ENCODE measurements at regions not wholly inside any gene's neighbourhood (a gene's known extent, or its start where the extent isn't known, plus 50 kb on each side); places are given as distances from the start of the nearest gene placed in this dataset.

DNA sequence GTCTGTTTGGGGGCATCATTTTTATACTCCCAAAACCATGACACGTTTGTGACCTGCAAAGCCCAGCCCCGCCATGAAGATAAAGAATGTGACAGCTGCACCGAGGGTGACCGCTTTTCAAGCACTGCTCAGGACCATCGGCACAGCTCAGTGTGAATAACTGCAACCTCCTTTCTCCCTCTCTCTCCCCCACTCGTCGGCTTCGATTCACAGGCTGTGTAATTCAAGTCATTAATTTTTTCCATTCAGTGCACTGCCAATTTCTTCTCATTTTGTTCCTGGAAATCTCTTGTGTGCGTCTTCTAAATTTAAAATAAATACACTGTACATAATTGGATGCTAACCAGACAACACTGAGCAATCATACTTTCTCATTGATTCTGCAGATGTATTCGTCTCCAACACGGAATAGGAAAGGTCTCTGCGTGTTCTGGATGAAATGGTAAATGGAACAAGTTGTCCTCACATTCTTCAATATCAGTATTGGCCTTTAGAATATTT lies 260.8 kb downstream of the TTC8 start:
- FAIRE-seq (no peak), DNase-seq (ENCODE audit: low read depth in 1 of 2, low spot score in 2 of 2) (no peak)
- Histone ChIP-seq H3K4me3 (ENCODE audit: extremely low read depth in 1 of 4, insufficient read depth in 2 of 4, low read depth in 3 of 4, low read length in 4 of 4) (no peak overlapping the region), H4K91ac (replicated peaks; ENCODE audit: insufficient read length, low read length) (no peak overlapping the region), H3K9ac (replicated peaks in 1 of 4; ENCODE audit: extremely low read depth in 1 of 4, low read depth in 3 of 4, low read length in 3 of 4) (no peak overlapping the region), H3K23ac (ENCODE audit: insufficient read length) (no peak overlapping the region), H3K36me3 (ENCODE audit: control insufficient read depth in 2 of 4, insufficient read depth in 4 of 4, low read length in 3 of 4) (no peaks in the 10 kb centered on the region), H2BK20ac (ENCODE audit: low read length) (no peak overlapping the region), H3K56ac (replicated peaks; ENCODE audit: insufficient read length, low read depth, low read length) (no peak overlapping the region), H3K14ac (ENCODE audit: insufficient read length) (no peak overlapping the region), H3K79me1 (ENCODE audit: low read depth, low read length) (no peaks in the 10 kb centered on the region), H2BK5ac (ENCODE audit: low read depth, low read length) (no peak overlapping the region), H3K23me2 (ENCODE audit: low read depth, low read length) (no peaks in the 10 kb centered on the region), H2BK12ac (ENCODE audit: low read depth, low read length) (no peak overlapping the region), H3K4me1 (replicated peaks in 1 of 4; ENCODE audit: control insufficient read depth in 3 of 4, insufficient read depth in 4 of 4, low read length in 3 of 4) (no peaks in the 10 kb centered on the region), H3K27ac (ENCODE audit: low read depth, low read length) (no peak overlapping the region), H3K18ac (ENCODE audit: extremely low read depth, low read length) (no peak overlapping the region), H3K4ac (replicated peaks; ENCODE audit: insufficient read length, low read depth, low read length) (no peak overlapping the region), H4K5ac (ENCODE audit: insufficient read length, low read depth, low read length) (no peak overlapping the region), H2AK5ac (ENCODE audit: low read depth, low read length) (no peak overlapping the region), H2AFZ (ENCODE audit: low read length) (no peak overlapping the region), H3K27me3 (replicated peaks in 1 of 4; ENCODE audit: control insufficient read depth in 3 of 4, extremely low read depth in 1 of 4, insufficient read depth in 3 of 4, low read length in 3 of 4) (no peaks in the 10 kb centered on the region; a peak in 1 of 7 replicates), H3K79me2 (ENCODE audit: control insufficient read depth in 1 of 2, insufficient read depth in 2 of 2, low read length in 2 of 2) (no peaks in the 10 kb centered on the region), H2BK15ac (ENCODE audit: low read length) (no peak overlapping the region), H3K9me3 (ENCODE audit: insufficient read depth in 2 of 2, low read depth in 1 of 2, low read length in 1 of 2) (no peaks in the 10 kb centered on the region), H4K8ac (ENCODE audit: extremely low read depth, insufficient read depth, low read length) (no peak overlapping the region), H4K20me1 (replicated peaks in 1 of 2; ENCODE audit: control insufficient read depth in 1 of 2, insufficient read depth in 2 of 2, low read length in 2 of 2) (no peaks in the 10 kb centered on the region), H2BK120ac (replicated peaks; ENCODE audit: low read depth, low read length) (no peak overlapping the region), H3K4me2 (ENCODE audit: insufficient read depth in 1 of 2, low read depth in 2 of 2, low read length in 2 of 2) (no peak overlapping the region)
- WGBS, 2 experiments (ENCODE audit: extremely low coverage in 1 of 2, insufficient coverage in 1 of 2, insufficient read length in 1 of 2, insufficient replicate concordance in 2 of 2, low coverage in 1 of 2, low lambda C conversion rate in 2 of 2, missing lambda C conversion rate in 1 of 2): 95% methylated on average over 12 of the region's 12 CpGs; no CpG with 5 or more reads in 1 of the 2 experiments
- ChIA-PET CTCF (ENCODE audit: partially characterized antibody) (interaction anchor here (0.7 to 1.2 kb wide), 3 partner anchors 18 to 848 kb away, joined by 3 to 4 read pairs (median 3); no protein-coding TSS in a partner anchor), POLR2A (ENCODE audit: partially characterized antibody) (interaction anchor here (0.6 to 1.5 kb wide), 2 partner anchors 11 to 1025 kb away, joined by 4 read pairs; no protein-coding TSS in a partner anchor)
- no peak for TF ChIP-seq CTCF (IDR thresholded peaks at IDR 0.05; ENCODE audit: control extremely low read depth in 1 of 3, insufficient read depth in 1 of 3, low read depth in 1 of 3, low read length in 3 of 3)
- no peak for TF ChIP-seq CTBP2 (IDR thresholded peaks at IDR 0.05; ENCODE audit: borderline replicate concordance, insufficient read depth, insufficient read length, low read length)
- TF ChIP-seq SUZ12 (IDR thresholded peaks at IDR 0.05; ENCODE audit: low read length): no peak
- TF ChIP-seq KDM5A (IDR thresholded peaks at IDR 0.05; ENCODE audit: low read length): no peak
- no peak for TF ChIP-seq MAX (IDR thresholded peaks at IDR 0.05)
- TF ChIP-seq EGR1 (IDR thresholded peaks at IDR 0.05; ENCODE audit: borderline replicate concordance, low read depth, low read length): no peak
- TF ChIP-seq YY1 (IDR thresholded peaks at IDR 0.05; ENCODE audit: low read depth, low read length): no peak
- no peak for TF ChIP-seq CHD1 (IDR thresholded peaks at IDR 0.05; ENCODE audit: low read depth, low read length)
- TF ChIP-seq TCF12 (IDR thresholded peaks at IDR 0.05; ENCODE audit: low read depth, low read length): no peak
- TF ChIP-seq NANOG (IDR thresholded peaks at IDR 0.05; ENCODE audit: insufficient read depth, low read depth, low read length, poor library complexity, severe bottlenecking): no peak
- no peak for TF ChIP-seq HDAC6 (IDR thresholded peaks at IDR 0.05; ENCODE audit: low read depth, low read length)
- TF ChIP-seq SIX5 (IDR thresholded peaks at IDR 0.05; ENCODE audit: low read depth, low read length): no peak

Measured in H1 (cell line).